H9 (cell line): ENCODE measurements at regions not wholly inside any gene's neighbourhood (a gene's known extent, or its start where the extent isn't known, plus 50 kb on each side); places are given as distances from the start of the nearest gene placed in this dataset.

Experiments used
- DNase-seq: peaks from one replicate; pipeline ENCODE4 v3.0.0-alpha.2; 2017
- H2AFZ ChIP-seq: one replicate; pipeline ENCODE4 v1.6.1; 2013; ENCODE audit warnings: mild to moderate bottlenecking, low read length, control low read depth, moderate library complexity
- H2AK5ac ChIP-seq: 2 replicates; pipeline ENCODE4 v1.6.1; 2013; ENCODE audit warnings: low read length, control low read depth, mixed read lengths; ENCODE audit not compliant: insufficient read length
- H2BK120ac ChIP-seq: one replicate; pipeline ENCODE4 v1.6.1; 2013; ENCODE audit warnings: low read depth, mild to moderate bottlenecking, low read length, control low read depth, inconsistent platforms; ENCODE audit not compliant: poor library complexity, severe bottlenecking
- H2BK12ac ChIP-seq: 2 replicates; pipeline ENCODE4 v1.6.1; 2013; ENCODE audit warnings: low read length, control low read depth, mixed read lengths, low read depth; ENCODE audit not compliant: insufficient read length
- H2BK15ac ChIP-seq: 2 replicates; pipeline ENCODE4 v1.6.1; 2013; ENCODE audit warnings: low read depth, low read length, control low read depth
- H2BK20ac ChIP-seq: one replicate; pipeline ENCODE4 v1.6.1; 2013; ENCODE audit warnings: low read depth, mild to moderate bottlenecking, low read length, control low read depth, inconsistent platforms; ENCODE audit not compliant: poor library complexity, severe bottlenecking
- H2BK5ac ChIP-seq: 2 replicates; pipeline ENCODE4 v1.6.1; 2013; ENCODE audit warnings: low read length, control low read depth, mixed read lengths; ENCODE audit not compliant: insufficient read length
- H3K14ac ChIP-seq: 2 replicates; pipeline ENCODE4 v1.6.1; 2013; ENCODE audit warnings: low read length, control low read depth; ENCODE audit not compliant: insufficient read depth
- H3K18ac ChIP-seq: 2 replicates; pipeline ENCODE4 v1.6.1; 2013; ENCODE audit warnings: low read depth, mild to moderate bottlenecking, mixed read lengths, low read length, control low read depth; ENCODE audit not compliant: insufficient read length
- H3K23ac ChIP-seq: 2 replicates; pipeline ENCODE4 v1.6.1; 2013; ENCODE audit warnings: low read length, control low read depth, mixed read lengths, low read depth; ENCODE audit not compliant: insufficient read length
- H3K23me2 ChIP-seq: 2 replicates; pipeline ENCODE4 v1.6.1; 2013; ENCODE audit warnings: low read depth, mild to moderate bottlenecking, mixed read lengths, low read length, control low read depth; ENCODE audit not compliant: insufficient read length, poor library complexity, severe bottlenecking
- H3K27ac ChIP-seq: 2 replicates; pipeline ENCODE4 v1.5.1; 2013; ENCODE audit warnings: low read length, control low read depth, mixed read lengths, low read depth; ENCODE audit not compliant: insufficient read length
- H3K27me3 ChIP-seq: 2 replicates; pipeline ENCODE4 v1.6.1; 2013; ENCODE audit warnings: low read length, control low read depth, inconsistent platforms; ENCODE audit not compliant: insufficient read depth
- H3K4ac ChIP-seq: 2 replicates; pipeline ENCODE4 v1.6.1; 2013; ENCODE audit warnings: low read depth, mild to moderate bottlenecking, control low read depth, inconsistent platforms, low read length, moderate library complexity
- H3K4me1 ChIP-seq: 2 replicates; pipeline ENCODE4 v1.6.1; 2013; ENCODE audit warnings: low read length, control low read depth, inconsistent platforms; ENCODE audit not compliant: insufficient read depth
- H3K4me2 ChIP-seq: 2 replicates; pipeline ENCODE4 v1.6.1; 2013; ENCODE audit warnings: low read length, control low read depth, mixed read lengths; ENCODE audit not compliant: insufficient read length, insufficient read depth
- H3K56ac ChIP-seq: 2 replicates; pipeline ENCODE4 v1.6.1; 2013; ENCODE audit warnings: low read depth, mild to moderate bottlenecking, mixed read lengths, low read length, control low read depth; ENCODE audit not compliant: insufficient read length
- H3K79me1 ChIP-seq: 2 replicates; pipeline ENCODE4 v1.6.1; 2013; ENCODE audit warnings: low read depth, mild to moderate bottlenecking, moderate library complexity, low read length, control low read depth, inconsistent platforms; ENCODE audit not compliant: insufficient read depth, poor library complexity, severe bottlenecking
- H3K79me2 ChIP-seq: 2 replicates; pipeline ENCODE4 v1.6.1; 2013; ENCODE audit warnings: low read length, control low read depth, inconsistent platforms; ENCODE audit not compliant: insufficient read depth
- H3K9ac ChIP-seq: 2 replicates; pipeline ENCODE4 v1.6.1; 2013; ENCODE audit warnings: low read length, control low read depth, mixed read lengths; ENCODE audit not compliant: insufficient read length; ENCODE audit errors: extremely low read depth
- H3K9me3 ChIP-seq: one replicate; pipeline ENCODE4 v1.6.1; 2013; ENCODE audit warnings: low read depth, low read length, inconsistent platforms; ENCODE audit not compliant: control insufficient read depth
- H3T11ph ChIP-seq: one replicate; pipeline ENCODE4 v1.6.1; 2013; ENCODE audit warnings: mild to moderate bottlenecking, low read length, control low read depth, inconsistent platforms
- H4K20me1 ChIP-seq: one replicate; pipeline ENCODE4 v1.6.1; 2013; ENCODE audit not compliant: control insufficient read depth, insufficient read length, insufficient read depth
- H4K5ac ChIP-seq: 2 replicates; pipeline ENCODE4 v1.6.1; 2013; ENCODE audit warnings: low read depth, mild to moderate bottlenecking, mixed read lengths, low read length, control low read depth; ENCODE audit not compliant: insufficient read length
- H4K8ac ChIP-seq: replicated peaks from 2 replicates; pipeline ENCODE4 v1.6.1; 2013; ENCODE audit warnings: low read length, control low read depth, mixed read lengths, low read depth; ENCODE audit not compliant: insufficient read length
- H4K91ac ChIP-seq: 2 replicates; pipeline ENCODE4 v1.6.1; 2013; ENCODE audit warnings: low read depth, mild to moderate bottlenecking, moderate library complexity, mixed read lengths, low read length, control low read depth; ENCODE audit not compliant: insufficient read length
- H3K27ac Mint-ChIP-seq, 3 experiments: 2 replicates in 2 of 3; 3 replicates in 1 of 3; pipeline ENCODE4 v1.8.0; 2020 to 2021; ENCODE audit warnings: mixed read lengths in 3 of 3, mild to moderate bottlenecking in 1 of 3, moderate library complexity in 1 of 3
- H3K27me3 Mint-ChIP-seq: 2 replicates; pipeline ENCODE4 v1.8.0; 2021; ENCODE audit warnings: low read depth, mild to moderate bottlenecking, moderate library complexity, mixed read lengths
- H3K36me3 Mint-ChIP-seq, 3 experiments: 2 replicates in 2 of 3; 3 replicates in 1 of 3; pipeline ENCODE4 v1.8.0; 2020 to 2021; ENCODE audit warnings: low read depth in 3 of 3, mixed read lengths in 3 of 3; ENCODE audit not compliant: insufficient read depth in 1 of 3
- H3K4me1 Mint-ChIP-seq, 2 experiments: 2 replicates each; pipeline ENCODE4 v1.8.0; 2020; ENCODE audit warnings: mixed read lengths in 2 of 2
- H3K4me3 Mint-ChIP-seq, 2 experiments: 2 replicates in 1 of 2; 3 replicates in 1 of 2; pipeline ENCODE4 v1.8.0; 2020 to 2021; ENCODE audit warnings: mild to moderate bottlenecking in 2 of 2, mixed read lengths in 2 of 2, moderate library complexity in 1 of 2
- H3K9me3 Mint-ChIP-seq, 2 experiments: 2 replicates in 1 of 2; 3 replicates in 1 of 2; pipeline ENCODE4 v1.8.0; 2020; ENCODE audit warnings: mild to moderate bottlenecking in 2 of 2, mixed read lengths in 2 of 2, moderate library complexity in 1 of 2
- WGBS: extraction: QIAGEN DNeasy Blood & Tissue Kit; methylation state at CpG from one replicate; pipeline ENCODE4 v1.1.7; 2013; ENCODE audit warnings: missing lambda C conversion rate, low lambda C conversion rate, mixed read lengths; ENCODE audit not compliant: insufficient read length; ENCODE audit errors: extremely low coverage; 5-methylcytosine and 5-hydroxymethylcytosine counted together
- TF ChIP-seq, protein P1 (sequence below): fragments of 200-600 bp; sonication (generic); conservative IDR thresholded peaks from 3 replicates; pipeline ENCODE4 v1.8.0; 2021; ENCODE audit warnings: antibody characterized with exemption, mild to moderate bottlenecking

DNA sequence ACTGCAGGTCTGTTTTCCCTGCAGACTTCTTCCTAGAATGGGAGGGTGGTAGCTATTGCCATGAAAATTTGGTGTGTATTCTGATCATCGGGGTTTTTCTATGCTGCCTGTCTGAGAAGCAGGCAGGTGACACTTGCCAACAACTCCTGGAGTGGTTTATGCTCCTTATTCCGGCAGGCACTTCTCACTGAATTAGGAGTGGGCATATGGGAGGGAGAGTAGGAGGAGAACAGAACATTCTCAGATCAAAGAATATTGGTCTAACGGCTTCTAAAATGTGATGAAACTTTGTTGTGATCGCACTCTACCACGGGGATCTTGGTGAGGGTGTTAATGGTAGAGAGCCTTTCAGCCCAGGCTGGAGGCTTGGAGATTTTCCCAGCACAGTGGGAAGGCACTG, 480.8 kb downstream of the PLCL1 start:
- Mint-ChIP-seq H3K4me1 (peaks cover 0 to 5% of the 10 kb centered on the region in 2 experiments; a peak in 2 of 4 replicates), H3K36me3 (no peaks in the 10 kb centered on the region)
- WGBS, result no CpG with 5 or more reads among the region's 5 CpGs

More for the DNA sequence above, 480.8 kb downstream of the PLCL1 start:
- Histone ChIP-seq H3K27ac (no peak overlapping the region), H3K79me1 (no peaks in the 10 kb centered on the region), H3K4ac (no peak overlapping the region), H3K4me2 (no peak overlapping the region), H3K4me1 (no peaks in the 10 kb centered on the region), H2AK5ac (no peak overlapping the region), H3K23ac (no peak overlapping the region), H3K9me3 (no peaks in the 10 kb centered on the region), H2BK12ac (no peak overlapping the region), H2BK120ac (no peak overlapping the region), H3K56ac (no peak overlapping the region), H4K20me1 (no peaks in the 10 kb centered on the region), H4K8ac (no peak overlapping the region), H3K9ac (no peak overlapping the region), H3K27me3 (no peaks in the 10 kb centered on the region), H3K79me2 (no peaks in the 10 kb centered on the region), H3K14ac (no peak overlapping the region), H2BK15ac (no peak overlapping the region), H2AFZ (no peak overlapping the region), H3K18ac (no peak overlapping the region), H4K91ac (no peak overlapping the region), H2BK5ac (no peak overlapping the region), H4K5ac (no peak overlapping the region), H2BK20ac (no peak overlapping the region), H3K23me2 (no peaks in the 10 kb centered on the region), H3T11ph (no peak overlapping the region)
- no peak overlapping the region for H3K27ac Mint-ChIP-seq
- H3K4me3 Mint-ChIP-seq, result no peak overlapping the region
- TF ChIP-seq, protein P1, sequence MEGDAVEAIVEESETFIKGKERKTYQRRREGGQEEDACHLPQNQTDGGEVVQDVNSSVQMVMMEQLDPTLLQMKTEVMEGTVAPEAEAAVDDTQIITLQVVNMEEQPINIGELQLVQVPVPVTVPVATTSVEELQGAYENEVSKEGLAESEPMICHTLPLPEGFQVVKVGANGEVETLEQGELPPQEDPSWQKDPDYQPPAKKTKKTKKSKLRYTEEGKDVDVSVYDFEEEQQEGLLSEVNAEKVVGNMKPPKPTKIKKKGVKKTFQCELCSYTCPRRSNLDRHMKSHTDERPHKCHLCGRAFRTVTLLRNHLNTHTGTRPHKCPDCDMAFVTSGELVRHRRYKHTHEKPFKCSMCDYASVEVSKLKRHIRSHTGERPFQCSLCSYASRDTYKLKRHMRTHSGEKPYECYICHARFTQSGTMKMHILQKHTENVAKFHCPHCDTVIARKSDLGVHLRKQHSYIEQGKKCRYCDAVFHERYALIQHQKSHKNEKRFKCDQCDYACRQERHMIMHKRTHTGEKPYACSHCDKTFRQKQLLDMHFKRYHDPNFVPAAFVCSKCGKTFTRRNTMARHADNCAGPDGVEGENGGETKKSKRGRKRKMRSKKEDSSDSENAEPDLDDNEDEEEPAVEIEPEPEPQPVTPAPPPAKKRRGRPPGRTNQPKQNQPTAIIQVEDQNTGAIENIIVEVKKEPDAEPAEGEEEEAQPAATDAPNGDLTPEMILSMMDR, result no peak
- no peaks in the 10 kb centered on the region for H3K9me3 Mint-ChIP-seq
- H3K27me3 Mint-ChIP-seq, result no peaks in the 10 kb centered on the region; the same call in 1 of the 2 replicates
- no peak for DNase-seq
